ENCODE measurements at regions not wholly inside any gene's neighbourhood (a gene's known extent, or its start where the extent isn't known, plus 50 kb on each side); places are given as distances from the start of the nearest gene placed in this dataset.

- no peak overlapping the region for H3K9ac ChIP-seq (ENCODE audit: insufficient read depth, low read length)
- no peaks in the 10 kb centered on the region for H3K27me3 ChIP-seq (ENCODE audit: control insufficient read depth, insufficient read depth, low read length)
- H3K9me3 ChIP-seq (ENCODE audit: control insufficient read depth, insufficient read depth, low read depth, low read length), result no peaks in the 10 kb centered on the region
- TF ChIP-seq CTCF (conservative IDR thresholded peaks at IDR 0.05 in 1 of 2, IDR thresholded peaks at IDR 0.05 in 1 of 2; ENCODE audit: low read depth in 1 of 2, low read length in 2 of 2) (no peak), EZH2 (IDR thresholded peaks at IDR 0.05; ENCODE audit: low read length, missing control alignments) (no peak)
- H3K79me2 ChIP-seq (ENCODE audit: control insufficient read depth, insufficient read depth, low read length), result no peaks in the 10 kb centered on the region
- H3K27ac ChIP-seq (ENCODE audit: insufficient read depth, low read length), result peak overlapping the region; percentile 17
- H3K4me1 ChIP-seq (ENCODE audit: control insufficient read depth, extremely low read depth, insufficient read depth, low read length), result no peaks in the 10 kb centered on the region
- H2AFZ ChIP-seq (ENCODE audit: low read length), result no peak overlapping the region
- peak overlapping the region; percentile 7 for H3K4me2 ChIP-seq (ENCODE audit: extremely low read depth, insufficient read depth, low read length)
- no peak for DNase-seq (ENCODE audit: low read depth in 2 of 2)
- H3K36me3 ChIP-seq (ENCODE audit: control insufficient read depth, insufficient read depth, low read length), result no peaks in the 10 kb centered on the region
- H3K4me3 ChIP-seq (replicated peaks in 1 of 4; ENCODE audit: control extremely low read depth in 1 of 4, insufficient read depth in 1 of 4, low read depth in 3 of 4, low read length in 4 of 4), result no peak overlapping the region
- H4K20me1 ChIP-seq (ENCODE audit: control insufficient read depth, extremely low read depth, insufficient read depth, low read length), result no peaks in the 10 kb centered on the region
Measured at GRCh38 chr6:130697271-130697994, 129.8 kb upstream of the SMLR1 start.

GRCh38 chr6:130697995-130698535, 129.1 kb upstream of the SMLR1 start:
- no peaks in the 10 kb centered on the region for H3K4me1 ChIP-seq (ENCODE audit: control insufficient read depth, extremely low read depth, insufficient read depth, low read length)
- no peak overlapping the region for H3K9ac ChIP-seq (ENCODE audit: insufficient read depth, low read length)
- H3K36me3 ChIP-seq (ENCODE audit: control insufficient read depth, insufficient read depth, low read length), result no peaks in the 10 kb centered on the region
- peak overlapping the region; percentile 17 for H3K27ac ChIP-seq (ENCODE audit: insufficient read depth, low read length)
- H3K27me3 ChIP-seq (ENCODE audit: control insufficient read depth, insufficient read depth, low read length), result no peaks in the 10 kb centered on the region
- no peaks in the 10 kb centered on the region for H3K9me3 ChIP-seq (ENCODE audit: control insufficient read depth, insufficient read depth, low read depth, low read length)
- peak; percentile 52 to 73 for DNase-seq (ENCODE audit: low read depth in 2 of 2)
- no peaks in the 10 kb centered on the region for H3K79me2 ChIP-seq (ENCODE audit: control insufficient read depth, insufficient read depth, low read length)
- TF ChIP-seq CTCF (conservative IDR thresholded peaks at IDR 0.05 in 1 of 2, IDR thresholded peaks at IDR 0.05 in 1 of 2; ENCODE audit: low read depth in 1 of 2, low read length in 2 of 2), result peak; percentile 89 to 93
- TF ChIP-seq EZH2 (IDR thresholded peaks at IDR 0.05; ENCODE audit: low read length, missing control alignments), result no peak
- H3K4me3 ChIP-seq (replicated peaks in 1 of 4; ENCODE audit: control extremely low read depth in 1 of 4, insufficient read depth in 1 of 4, low read depth in 3 of 4, low read length in 4 of 4), result no peak overlapping the region
- H4K20me1 ChIP-seq (ENCODE audit: control insufficient read depth, extremely low read depth, insufficient read depth, low read length), result no peaks in the 10 kb centered on the region
- H2AFZ ChIP-seq (ENCODE audit: low read length), result peak overlapping the region; percentile 23
- peak overlapping the region; percentile 7 for H3K4me2 ChIP-seq (ENCODE audit: extremely low read depth, insufficient read depth, low read length)

- TF ChIP-seq CTCF (conservative IDR thresholded peaks at IDR 0.05 in 1 of 2, IDR thresholded peaks at IDR 0.05 in 1 of 2; ENCODE audit: low read depth in 1 of 2, low read length in 2 of 2), result no peak
- no peak for TF ChIP-seq EZH2 (IDR thresholded peaks at IDR 0.05; ENCODE audit: low read length, missing control alignments)
- no peak for DNase-seq (ENCODE audit: low read depth in 2 of 2)
- H3K4me2 ChIP-seq (ENCODE audit: extremely low read depth, insufficient read depth, low read length), result no peak overlapping the region
- H3K9me3 ChIP-seq (ENCODE audit: control insufficient read depth, insufficient read depth, low read depth, low read length), result no peaks in the 10 kb centered on the region
- no peaks in the 10 kb centered on the region for H4K20me1 ChIP-seq (ENCODE audit: control insufficient read depth, extremely low read depth, insufficient read depth, low read length)
- H2AFZ ChIP-seq (ENCODE audit: low read length), result no peak overlapping the region
- no peak overlapping the region for H3K27ac ChIP-seq (ENCODE audit: insufficient read depth, low read length)
- H3K4me3 ChIP-seq (replicated peaks in 1 of 4; ENCODE audit: control extremely low read depth in 1 of 4, insufficient read depth in 1 of 4, low read depth in 3 of 4, low read length in 4 of 4), result no peak overlapping the region
- H3K79me2 ChIP-seq (ENCODE audit: control insufficient read depth, insufficient read depth, low read length), result no peaks in the 10 kb centered on the region
- no peaks in the 10 kb centered on the region for H3K36me3 ChIP-seq (ENCODE audit: control insufficient read depth, insufficient read depth, low read length)
- H3K9ac ChIP-seq (ENCODE audit: insufficient read depth, low read length), result no peak overlapping the region
- no peaks in the 10 kb centered on the region for H3K27me3 ChIP-seq (ENCODE audit: control insufficient read depth, insufficient read depth, low read length)
- H3K4me1 ChIP-seq (ENCODE audit: control insufficient read depth, extremely low read depth, insufficient read depth, low read length), result no peaks in the 10 kb centered on the region
Measured at GRCh38 chr6:130699742-130700141, 127.5 kb upstream of the SMLR1 start.
